HCT116 (cell line): ENCODE measurements at regions not wholly inside any gene's neighbourhood (a gene's known extent, or its start where the extent isn't known, plus 50 kb on each side); places are given as distances from the start of the nearest gene placed in this dataset.

ENCODE experiments used
- ATAC-seq: fragments of 200-7000 bp; cut with Tn5 transposase; 2 replicates; pipeline ENCODE4 v1.9.1; 2020; ENCODE audit warnings: mild to moderate bottlenecking, moderate library complexity
- BruUV-seq: library from RNA; stranded (reverse); fragments of 400-500 nt; replicated peaks from 2 replicates; lab custom pipeline; 2021; lab: Mats Ljungman, UMichigan
- CTCF ChIA-PET: fragments of 300-600 bp; sonication (Branson Sonifier 250); formaldehyde crosslinking; loops from one replicate; lab custom pipeline; 2021; ENCODE audit warnings: antibody characterized with exemption; lab: Charles Lee
- POLR2A ChIA-PET: fragments of 300-600, 350-600 bp; sonication (Branson Sonifier 250); formaldehyde crosslinking; loops from one replicate; lab custom pipeline; 2021; ENCODE audit warnings: antibody characterized with exemption; lab: Charles Lee
- RAD21 ChIA-PET, 2 experiments: fragments of 300-600 bp; sonication (Branson Sonifier 250); formaldehyde crosslinking; loops; one replicate each; lab custom pipeline; 2023; ENCODE audit warnings: low total read pairs in 2 of 2; ENCODE audit not compliant: uncharacterized antibody in 2 of 2, unreplicated experiment in 2 of 2, low non-redundant PET in 1 of 2; lab: Charles Lee
- DNase-seq: peaks from one replicate; pipeline ENCODE4 v3.0.0-alpha.2; 2010; ENCODE audit warnings: low read depth, low spot score
- H2AFZ ChIP-seq: fragments of 200-600 bp; shearing (Covaris generic), sonication (generic); 2 replicates; pipeline ENCODE4 v1.6.1; 2017; ENCODE audit warnings: low read depth, mixed run types, mixed read lengths, antibody characterized with exemption, low read length; ENCODE audit not compliant: poor library complexity, severe bottlenecking
- H3K27ac ChIP-seq: 2 replicates; pipeline ENCODE4 v1.5.1; 2012; ENCODE audit warnings: low read depth, low read length
- H3K27me3 ChIP-seq: fragments of 200-600 bp; sonication (generic); 2 replicates; pipeline ENCODE4 v1.6.1; 2016; ENCODE audit warnings: mixed run types, low read length, mixed read lengths; ENCODE audit not compliant: insufficient read depth
- H3K36me3 ChIP-seq, 2 experiments: fragments of 200-500 bp in 1 of 2; fragments of 200-600 bp in 1 of 2; sonication (Bioruptor generic) in 1 of 2; sonication (generic) in 1 of 2; 2 replicates each; pipeline versions ENCODE4 v1.5.1 to v1.6.1; 2014 to 2016; ENCODE audit warnings: low read length in 2 of 2, inconsistent platforms in 1 of 2, mixed read lengths in 1 of 2, mixed run types in 1 of 2; ENCODE audit not compliant: insufficient read depth in 2 of 2, control insufficient read depth in 1 of 2
- H3K4me1 ChIP-seq, 2 experiments: fragments of 200-600 bp in 1 of 2; sonication (generic) in 1 of 2; 2 replicates each; pipeline versions ENCODE4 v1.5.1 to v1.6.1; 2012 to 2017; ENCODE audit warnings: low read length in 2 of 2, inconsistent platforms in 1 of 2, mild to moderate bottlenecking in 1 of 2, mixed read lengths in 1 of 2, mixed run types in 1 of 2, moderate library complexity in 1 of 2; ENCODE audit not compliant: insufficient read depth in 2 of 2, control insufficient read depth in 1 of 2
- H3K4me2 ChIP-seq: fragments of 200-600 bp; sonication (generic); 2 replicates; pipeline ENCODE4 v1.6.1; 2017; ENCODE audit warnings: mixed run types, low read length, mixed read lengths
- H3K4me3 ChIP-seq, 2 experiments: fragments of 200-600 bp in 1 of 2; sonication (generic) in 1 of 2; replicated peaks in 1 of 2; 2 replicates each; pipeline ENCODE4 v1.5.1; 2011 to 2016; ENCODE audit warnings: low read length in 2 of 2, control low read depth in 1 of 2, low read depth in 1 of 2, mild to moderate bottlenecking in 1 of 2, mixed read lengths in 1 of 2, mixed run types in 1 of 2
- H3K79me2 ChIP-seq: fragments of 200-600 bp; sonication (generic); 2 replicates; pipeline ENCODE4 v1.6.1; 2017; ENCODE audit warnings: mild to moderate bottlenecking, mixed run types, low read length, moderate library complexity, mixed read lengths; ENCODE audit not compliant: insufficient read depth
- H3K9ac ChIP-seq: fragments of 200-600 bp; sonication (generic); 2 replicates; pipeline ENCODE4 v1.6.1; 2016; ENCODE audit warnings: low read length, mixed read lengths
- H3K9me2 ChIP-seq: fragments of 200-600 bp; sonication (generic), shearing (Covaris generic); 2 replicates; pipeline ENCODE4 v1.6.1; 2017; ENCODE audit warnings: mixed run types, mild to moderate bottlenecking, moderate library complexity; ENCODE audit not compliant: insufficient read depth
- H3K9me3 ChIP-seq, 2 experiments: fragments of 200-500 bp in 1 of 2; fragments of 200-600 bp in 1 of 2; sonication (Bioruptor generic) in 1 of 2; sonication (generic) in 1 of 2; 2 replicates each; pipeline ENCODE4 v1.6.1; 2014 to 2017; ENCODE audit warnings: low read length in 2 of 2, mixed read lengths in 2 of 2, inconsistent platforms in 1 of 2, low read depth in 1 of 2, mild to moderate bottlenecking in 1 of 2, mixed run types in 1 of 2, moderate library complexity in 1 of 2; ENCODE audit not compliant: control insufficient read depth in 1 of 2, insufficient read depth in 1 of 2
- H4K20me1 ChIP-seq: fragments of 200-600 bp; sonication (generic), shearing (Covaris generic); 2 replicates; pipeline ENCODE4 v1.6.1; 2017; ENCODE audit warnings: mixed run types, mild to moderate bottlenecking, moderate library complexity; ENCODE audit not compliant: insufficient read depth
- CEBPB ChIP-seq: IDR thresholded peaks from 2 replicates; pipeline ENCODE4 v1.6.1; 2012; ENCODE audit warnings: low read depth
- ELF1 ChIP-seq: IDR thresholded peaks from 2 replicates; pipeline ENCODE4 v1.6.1; 2012; ENCODE audit warnings: low read depth, borderline replicate concordance
- EZH2 ChIP-seq: fragments of 200-600 bp; sonication (generic); IDR thresholded peaks from 2 replicates; pipeline ENCODE4 v1.6.1; 2017; ENCODE audit warnings: antibody characterized with exemption, mixed run types
- EZH2phosphoT487 ChIP-seq: fragments of 200-600 bp; IDR thresholded peaks from 2 replicates; pipeline ENCODE4 v1.6.1; 2018; ENCODE audit warnings: antibody characterized with exemption, borderline replicate concordance
- FOSL1 ChIP-seq: IDR thresholded peaks from 2 replicates; pipeline ENCODE4 v1.6.1; 2012; ENCODE audit warnings: low read depth
- POLR2A ChIP-seq: IDR thresholded peaks from 2 replicates; pipeline ENCODE4 v1.7.0; 2011; ENCODE audit warnings: borderline replicate concordance; ENCODE audit not compliant: insufficient read depth, insufficient read length; ENCODE audit errors: extremely low read depth
- POLR2AphosphoS5 ChIP-seq: IDR thresholded peaks from 2 replicates; pipeline ENCODE4 v1.6.1; 2011; ENCODE audit warnings: mild to moderate bottlenecking, low read depth, low read length, moderate library complexity
- RAD21 ChIP-seq: IDR thresholded peaks from 2 replicates; pipeline ENCODE4 v1.6.1; 2012; ENCODE audit warnings: low read depth, mild to moderate bottlenecking
- SIN3A ChIP-seq: IDR thresholded peaks from 2 replicates; pipeline ENCODE4 v1.6.1; 2012; ENCODE audit warnings: low read depth
- SRF ChIP-seq: IDR thresholded peaks from 2 replicates; pipeline ENCODE4 v1.6.1; 2012; ENCODE audit warnings: low read depth
- TCF7L2 ChIP-seq: IDR thresholded peaks from 2 replicates; pipeline ENCODE4 v1.7.0; 2011; ENCODE audit warnings: borderline replicate concordance, inconsistent platforms; ENCODE audit not compliant: insufficient read depth, insufficient read length; ENCODE audit errors: extremely low read depth
- ZNF274 ChIP-seq: fragments of 200-500 bp; sonication (Bioruptor generic); IDR thresholded peaks from 2 replicates; pipeline ENCODE4 v1.6.1; 2014; ENCODE audit warnings: mild to moderate bottlenecking, low read depth, low read length, inconsistent platforms
- intact Hi-C: fragments of 100-400 bp; cut with micrococcal nuclease; formaldehyde crosslinking; loops from 2 replicates; pipeline ENCODE4 v1.10.0; 2022
- TF ChIP-seq, protein P1 (sequence below): IDR thresholded peaks from 2 replicates; pipeline ENCODE4 v1.6.1; 2011; ENCODE audit warnings: mild to moderate bottlenecking, low read length, moderate library complexity; ENCODE audit not compliant: insufficient replicate concordance; ENCODE audit errors: extremely low read depth
- TF ChIP-seq, protein P2 (sequence below): IDR thresholded peaks from 2 replicates; pipeline ENCODE4 v1.6.1; 2012; ENCODE audit warnings: low read depth

DNA sequence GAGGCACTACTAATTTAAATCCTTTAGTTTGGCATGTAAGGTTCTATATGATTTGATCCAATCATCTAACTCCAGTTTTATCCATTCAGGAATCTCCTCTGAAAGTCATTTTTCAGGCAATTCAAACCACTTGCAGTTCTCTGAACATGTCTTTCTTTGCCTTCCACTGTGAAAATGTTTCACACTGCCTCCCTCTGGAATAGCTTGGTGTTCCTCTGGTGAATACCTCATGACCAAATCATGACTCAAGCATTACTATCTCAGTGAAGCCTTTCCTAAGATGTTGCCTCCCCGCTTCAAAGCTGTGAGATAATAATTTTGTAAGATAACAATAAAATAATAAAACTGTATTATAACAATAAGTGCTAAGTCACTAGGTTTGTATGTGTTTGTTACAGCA, 981.1 kb downstream of the DTWD2 start:
- H3K9ac ChIP-seq = no peak overlapping the region
- POLR2A ChIA-PET = no interaction called here
- no peak overlapping the region for H3K4me3 ChIP-seq
- TF ChIP-seq EZH2phosphoT487 (no peak), POLR2A (no peak), SIN3A (no peak), POLR2AphosphoS5 (no peak), SRF (no peak), RAD21 (no peak), EZH2 (no peak), FOSL1 (no peak), ELF1 (no peak), ZNF274 (no peak), TCF7L2 (no peak), CEBPB (no peak)
- TF ChIP-seq, protein P1, sequence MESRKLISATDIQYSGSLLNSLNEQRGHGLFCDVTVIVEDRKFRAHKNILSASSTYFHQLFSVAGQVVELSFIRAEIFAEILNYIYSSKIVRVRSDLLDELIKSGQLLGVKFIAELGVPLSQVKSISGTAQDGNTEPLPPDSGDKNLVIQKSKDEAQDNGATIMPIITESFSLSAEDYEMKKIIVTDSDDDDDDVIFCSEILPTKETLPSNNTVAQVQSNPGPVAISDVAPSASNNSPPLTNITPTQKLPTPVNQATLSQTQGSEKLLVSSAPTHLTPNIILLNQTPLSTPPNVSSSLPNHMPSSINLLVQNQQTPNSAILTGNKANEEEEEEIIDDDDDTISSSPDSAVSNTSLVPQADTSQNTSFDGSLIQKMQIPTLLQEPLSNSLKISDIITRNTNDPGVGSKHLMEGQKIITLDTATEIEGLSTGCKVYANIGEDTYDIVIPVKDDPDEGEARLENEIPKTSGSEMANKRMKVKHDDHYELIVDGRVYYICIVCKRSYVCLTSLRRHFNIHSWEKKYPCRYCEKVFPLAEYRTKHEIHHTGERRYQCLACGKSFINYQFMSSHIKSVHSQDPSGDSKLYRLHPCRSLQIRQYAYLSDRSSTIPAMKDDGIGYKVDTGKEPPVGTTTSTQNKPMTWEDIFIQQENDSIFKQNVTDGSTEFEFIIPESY = no peak
- TF ChIP-seq, protein P2, sequence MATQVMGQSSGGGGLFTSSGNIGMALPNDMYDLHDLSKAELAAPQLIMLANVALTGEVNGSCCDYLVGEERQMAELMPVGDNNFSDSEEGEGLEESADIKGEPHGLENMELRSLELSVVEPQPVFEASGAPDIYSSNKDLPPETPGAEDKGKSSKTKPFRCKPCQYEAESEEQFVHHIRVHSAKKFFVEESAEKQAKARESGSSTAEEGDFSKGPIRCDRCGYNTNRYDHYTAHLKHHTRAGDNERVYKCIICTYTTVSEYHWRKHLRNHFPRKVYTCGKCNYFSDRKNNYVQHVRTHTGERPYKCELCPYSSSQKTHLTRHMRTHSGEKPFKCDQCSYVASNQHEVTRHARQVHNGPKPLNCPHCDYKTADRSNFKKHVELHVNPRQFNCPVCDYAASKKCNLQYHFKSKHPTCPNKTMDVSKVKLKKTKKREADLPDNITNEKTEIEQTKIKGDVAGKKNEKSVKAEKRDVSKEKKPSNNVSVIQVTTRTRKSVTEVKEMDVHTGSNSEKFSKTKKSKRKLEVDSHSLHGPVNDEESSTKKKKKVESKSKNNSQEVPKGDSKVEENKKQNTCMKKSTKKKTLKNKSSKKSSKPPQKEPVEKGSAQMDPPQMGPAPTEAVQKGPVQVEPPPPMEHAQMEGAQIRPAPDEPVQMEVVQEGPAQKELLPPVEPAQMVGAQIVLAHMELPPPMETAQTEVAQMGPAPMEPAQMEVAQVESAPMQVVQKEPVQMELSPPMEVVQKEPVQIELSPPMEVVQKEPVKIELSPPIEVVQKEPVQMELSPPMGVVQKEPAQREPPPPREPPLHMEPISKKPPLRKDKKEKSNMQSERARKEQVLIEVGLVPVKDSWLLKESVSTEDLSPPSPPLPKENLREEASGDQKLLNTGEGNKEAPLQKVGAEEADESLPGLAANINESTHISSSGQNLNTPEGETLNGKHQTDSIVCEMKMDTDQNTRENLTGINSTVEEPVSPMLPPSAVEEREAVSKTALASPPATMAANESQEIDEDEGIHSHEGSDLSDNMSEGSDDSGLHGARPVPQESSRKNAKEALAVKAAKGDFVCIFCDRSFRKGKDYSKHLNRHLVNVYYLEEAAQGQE = no peak
- no peaks in the 10 kb centered on the region for H3K9me2 ChIP-seq
- ATAC-seq = no peak
- H3K36me3 ChIP-seq = no peaks in the 10 kb centered on the region
- intact Hi-C loops = no loop called here
- H2AFZ ChIP-seq = no peak overlapping the region
- no peaks in the 10 kb centered on the region for H4K20me1 ChIP-seq
- H3K27me3 ChIP-seq = no peaks in the 10 kb centered on the region
- no peaks in the 10 kb centered on the region for H3K79me2 ChIP-seq
- no peaks in the 10 kb centered on the region for H3K9me3 ChIP-seq
- BruUV-seq = no TSS peak
- H3K4me1 ChIP-seq = no peaks in the 10 kb centered on the region
- CTCF ChIA-PET = no interaction called here
- RAD21 ChIA-PET = no interaction called here
- DNase-seq = no peak
- no peak overlapping the region for H3K27ac ChIP-seq
- H3K4me2 ChIP-seq = no peak overlapping the region
